ENCODE measurements at regions not wholly inside any gene's neighbourhood (a gene's known extent, or its start where the extent isn't known, plus 50 kb on each side); places are given as distances from the start of the nearest gene placed in this dataset.

DNA sequence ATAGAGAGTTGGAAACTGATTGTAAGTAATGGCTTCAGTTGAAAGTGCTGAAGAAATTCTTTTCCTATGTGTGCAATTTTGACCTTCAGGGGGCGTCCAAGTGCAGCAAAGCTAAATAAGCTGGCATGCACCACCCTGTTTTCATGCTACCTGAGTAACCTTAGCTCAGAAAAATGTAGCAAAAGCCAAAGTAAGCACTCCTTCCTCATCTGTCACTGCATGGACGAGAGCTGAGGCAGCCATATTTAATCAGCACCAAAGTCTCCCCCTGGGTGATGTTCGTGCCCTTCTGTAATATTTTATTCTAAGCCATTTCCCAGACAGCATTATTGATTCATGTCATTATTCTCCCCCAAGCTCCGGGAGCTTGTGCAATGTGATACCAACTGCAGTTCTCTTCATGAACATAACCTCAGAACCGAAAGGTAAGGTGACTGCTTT is 123.1 kb downstream of the RPS12 start:
- DNase-seq = peak; percentile 32

GRCh38 chr6:132948889-132949288 is 134.5 kb downstream of the RPS12 start:
- no peak for DNase-seq

- DNase-seq = no peak
Measured at GRCh38 chr6:132950566-132950965, 136.2 kb downstream of the RPS12 start.

DNA sequence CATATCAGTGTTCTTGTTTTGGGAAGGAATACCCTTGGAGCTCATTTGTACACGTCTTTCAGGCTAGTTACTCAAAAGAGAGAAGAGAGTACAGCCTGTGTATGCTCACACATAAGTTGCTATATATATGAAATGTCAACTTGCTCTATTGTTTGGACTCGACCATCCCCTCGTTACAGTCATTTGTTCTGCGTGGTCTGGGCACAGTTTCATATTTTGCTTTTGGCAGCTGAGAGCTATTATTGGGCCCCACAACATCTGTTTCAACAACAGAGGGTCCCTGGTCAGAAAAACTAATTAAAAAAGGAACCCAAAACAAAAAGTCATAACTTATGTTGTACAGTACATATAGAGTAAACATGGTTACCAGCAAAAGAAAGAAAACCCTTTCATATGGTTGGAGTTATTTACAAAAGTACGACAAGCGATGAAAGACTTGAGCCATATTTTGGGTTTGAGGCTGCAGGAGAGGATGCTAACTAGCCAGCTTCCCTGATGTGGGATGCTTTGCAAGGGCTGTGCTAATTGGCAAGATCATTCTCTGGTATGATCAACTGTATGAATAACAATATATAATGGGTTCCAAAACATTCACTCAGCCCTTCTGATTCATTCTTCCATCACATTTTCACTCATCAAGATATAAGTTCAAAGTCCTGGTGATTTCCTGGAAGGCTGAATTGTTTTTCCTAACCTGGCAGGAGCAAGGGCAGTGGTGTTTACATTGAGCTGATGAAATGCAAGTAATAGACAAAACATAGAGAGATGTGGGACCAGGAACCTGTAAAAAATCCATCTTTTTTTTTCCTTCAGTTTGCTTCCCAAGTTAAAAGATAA is 137.9 kb downstream of the RPS12 start:
- DNase-seq = no peak

- no peak for DNase-seq
Measured at GRCh38 chr6:132952986-132953385, 138.6 kb downstream of the RPS12 start.

DNA sequence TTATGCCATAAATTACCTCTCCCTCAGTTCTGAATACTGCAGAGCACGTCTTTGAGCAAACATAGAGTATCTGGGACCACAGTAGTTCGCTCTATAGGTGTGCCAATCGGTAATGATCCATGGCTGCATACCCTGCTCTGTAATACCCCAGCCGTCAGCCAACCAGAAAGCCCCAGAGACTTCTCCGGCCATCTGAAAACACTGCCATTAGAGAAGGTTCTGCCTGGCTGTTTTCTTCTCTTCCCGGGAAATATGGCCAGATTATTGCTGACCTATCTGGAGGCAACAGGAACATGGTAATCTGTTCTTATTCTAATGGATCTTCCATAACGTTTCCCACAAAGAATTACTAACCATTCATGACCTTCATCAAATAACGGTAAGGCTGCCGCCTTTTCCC is 139.9 kb downstream of the RPS12 start:
- DNase-seq = no peak

GRCh38 chr6:132954936-132955335 is 140.6 kb downstream of the RPS12 start:
- no peak for DNase-seq

DNA sequence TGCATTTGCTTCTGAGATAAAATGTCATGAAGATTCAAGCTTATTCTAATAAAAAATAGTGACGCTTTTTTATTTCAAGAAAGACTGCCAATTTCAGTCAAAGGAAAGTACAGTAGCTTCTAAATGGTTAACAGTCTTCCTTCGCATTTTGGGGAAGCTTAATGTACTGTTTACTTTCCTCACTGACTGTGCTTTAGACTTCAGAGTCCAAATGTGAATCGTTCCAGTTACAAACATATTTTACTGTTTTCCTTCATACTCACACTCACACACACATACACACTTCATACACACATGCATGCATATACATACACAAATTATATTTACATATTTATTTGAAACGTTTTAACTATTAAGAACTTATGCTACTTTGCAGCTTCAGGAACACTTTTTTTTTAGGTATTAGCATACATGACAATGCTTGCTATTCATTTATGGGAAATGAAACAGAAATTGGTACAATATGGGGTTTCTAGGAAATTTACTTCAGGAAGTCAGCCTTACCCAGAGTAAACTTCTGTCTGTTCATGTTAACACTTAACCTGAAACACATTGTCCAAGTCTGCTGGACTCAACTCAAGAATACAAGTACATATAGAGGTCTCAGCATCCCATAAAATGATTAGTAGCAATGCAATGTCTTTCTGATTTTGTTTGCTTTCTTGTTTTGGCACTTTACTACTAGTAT is 145.4 kb downstream of the RPS12 start:
- no peak for DNase-seq

DNA sequence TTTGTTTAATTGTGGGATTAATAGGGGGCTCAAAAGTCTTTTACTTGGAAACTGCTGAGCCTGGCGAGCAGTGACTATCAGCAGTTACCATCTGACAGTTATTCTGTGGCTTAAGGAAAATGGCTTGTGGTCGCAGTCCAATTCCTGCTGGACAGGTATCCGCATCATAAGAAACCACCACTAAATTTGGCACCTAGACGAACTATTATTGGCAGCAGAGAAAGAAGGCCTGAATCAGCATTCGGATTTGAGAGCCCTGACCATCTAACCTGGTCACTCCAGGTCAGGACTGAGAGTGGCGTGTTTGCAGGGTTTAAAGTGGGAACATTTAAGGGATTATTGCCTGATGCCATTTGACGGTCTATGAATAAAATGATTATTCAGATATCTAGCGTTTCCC is 146.4 kb downstream of the RPS12 start:
- DNase-seq = no peak

- DNase-seq = no peak
Measured at GRCh38 chr6:132961122-132961521, 146.8 kb downstream of the RPS12 start.

- no peak for DNase-seq
Measured at GRCh38 chr6:132961610-132962009, 147.2 kb downstream of the RPS12 start.

DNA sequence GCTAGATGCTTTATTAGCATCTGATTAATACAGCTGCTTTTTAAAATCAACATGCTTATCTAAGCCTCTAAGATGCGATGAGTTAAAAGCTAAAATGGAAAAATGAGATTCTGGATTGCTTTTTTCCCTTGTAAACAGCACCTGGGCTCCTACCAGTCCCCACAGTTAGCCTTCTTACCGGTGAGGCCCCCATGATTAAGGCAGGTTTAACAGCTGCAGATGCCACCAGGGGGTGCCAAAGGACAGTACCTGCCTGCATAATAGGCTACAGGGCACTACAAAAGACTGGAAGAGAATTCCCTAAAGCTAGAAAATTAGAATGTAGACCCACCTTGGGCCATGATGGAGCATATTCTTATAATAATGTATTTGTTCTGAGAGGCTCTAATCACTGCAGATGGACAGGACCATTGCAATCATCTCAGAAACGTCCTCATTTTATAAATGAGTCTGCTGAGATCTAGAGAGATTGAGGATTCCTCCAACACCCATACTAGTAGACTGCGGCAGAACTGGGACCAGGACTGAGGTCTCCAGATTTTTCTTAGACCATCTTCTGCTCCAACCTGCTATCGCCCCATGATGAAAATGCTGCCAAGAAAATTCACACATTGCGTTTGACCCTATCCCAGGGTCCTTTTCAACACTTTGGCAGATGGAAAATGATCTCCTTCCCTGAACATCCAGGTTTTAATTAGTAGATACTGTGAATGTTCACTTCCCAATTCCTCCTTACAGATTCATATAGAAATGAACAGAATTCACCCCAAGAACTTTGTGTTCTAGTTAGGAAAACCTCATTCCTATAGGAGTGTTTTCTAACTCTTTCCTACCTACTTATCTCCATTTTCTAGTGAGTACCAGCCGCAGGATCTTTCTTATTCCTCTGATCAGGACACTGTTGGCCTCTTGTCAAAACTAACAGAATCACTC is 148.8 kb downstream of the RPS12 start:
- DNase-seq = peak; percentile 47

- peak; percentile 57 for DNase-seq
Measured at GRCh38 chr6:132964101-132964867, 149.9 kb downstream of the RPS12 start.

GRCh38 chr6:132964868-132965382 is 150.6 kb downstream of the RPS12 start:
- peak; percentile 19 for DNase-seq

- DNase-seq = no peak
Measured at GRCh38 chr6:132967871-132968270, 153.5 kb downstream of the RPS12 start.

DNA sequence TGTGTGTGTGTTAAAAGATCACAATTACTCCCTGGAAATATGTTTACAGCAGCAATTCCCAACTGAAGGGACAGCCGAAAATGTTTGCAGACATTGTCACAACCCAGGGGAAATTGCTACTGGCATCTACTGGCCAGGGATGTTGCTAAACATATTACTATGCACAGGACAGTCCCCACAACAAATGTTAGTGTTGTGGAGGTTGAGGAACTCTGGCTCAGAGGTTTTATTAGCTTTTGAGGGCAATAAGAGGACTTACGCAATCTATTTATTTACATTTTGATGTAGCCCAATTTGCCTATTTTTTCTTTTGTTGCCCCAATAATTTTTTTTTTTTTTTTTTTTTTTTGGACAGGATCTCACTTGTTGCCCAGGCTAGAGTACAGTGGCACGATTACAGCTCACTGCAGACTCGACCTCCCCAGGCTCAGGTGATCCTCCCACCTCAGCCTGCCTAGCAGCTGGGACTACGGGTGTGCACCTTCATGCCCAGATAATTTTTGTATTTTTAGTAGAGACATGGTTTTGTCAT is 154.1 kb downstream of the RPS12 start:
- DNase-seq = no peak

DNA sequence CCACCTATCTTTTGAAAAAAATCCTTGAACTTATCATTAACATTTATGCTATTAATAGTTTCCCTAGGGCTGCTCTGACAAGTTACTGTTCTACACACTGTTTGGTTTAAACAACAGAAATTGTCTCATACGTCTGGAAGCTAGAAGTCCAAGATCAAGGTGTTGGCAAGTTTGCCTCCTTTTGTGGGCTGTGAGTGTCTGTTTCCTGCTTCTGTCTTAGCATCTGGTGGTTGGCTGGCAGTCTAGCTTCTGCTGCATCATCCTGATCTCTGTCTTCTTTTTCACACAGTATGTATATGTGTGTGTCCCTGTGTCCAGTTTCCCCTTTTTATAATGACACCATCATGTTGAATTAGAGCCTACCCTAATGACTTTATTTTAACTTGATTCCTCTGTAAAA is 154.8 kb downstream of the RPS12 start:
- no peak for DNase-seq

- DNase-seq = no peak
Measured at GRCh38 chr6:132971676-132972075, 157.3 kb downstream of the RPS12 start.

DNA sequence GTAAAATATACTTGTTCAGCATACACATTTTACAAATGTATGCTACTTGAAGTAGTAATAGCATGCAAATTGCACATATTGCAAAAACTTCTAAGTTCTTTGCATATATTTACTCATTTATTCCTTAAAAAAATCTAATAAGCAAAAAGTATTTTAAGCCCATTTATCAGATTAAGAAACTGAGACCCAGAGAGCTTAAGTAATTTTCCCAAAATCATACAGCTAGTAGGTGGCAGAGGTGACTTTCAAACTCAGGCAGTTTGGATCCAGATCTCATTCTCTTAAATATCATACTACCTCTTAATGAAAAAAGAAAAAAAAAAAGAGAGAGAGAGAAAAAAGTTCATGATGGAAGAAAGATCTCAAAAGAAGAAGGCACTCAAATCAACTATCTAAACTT is 157.9 kb downstream of the RPS12 start:
- DNase-seq = no peak

DNA sequence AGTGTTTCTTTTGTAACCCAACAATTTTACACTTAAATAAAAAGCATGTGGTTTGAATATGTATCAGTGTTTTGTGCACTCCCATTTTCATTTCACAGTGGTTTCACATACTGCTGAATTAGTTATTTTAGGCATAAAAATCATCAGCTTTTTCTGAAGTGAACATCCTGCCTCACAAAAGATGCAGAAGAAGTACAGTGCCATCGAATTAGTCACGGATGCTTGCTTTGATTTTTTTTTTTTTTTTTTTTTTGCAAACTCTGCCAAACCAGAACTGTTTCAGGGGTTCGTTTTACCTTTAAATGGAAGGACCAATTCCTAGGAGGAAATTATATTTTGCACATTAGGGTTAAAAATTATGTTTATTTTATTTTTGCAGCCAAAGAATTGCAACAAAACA is 158.6 kb downstream of the RPS12 start:
- DNase-seq = no peak

- peak; percentile 20 for DNase-seq
Measured at GRCh38 chr6:132973514-132973993, 159.2 kb downstream of the RPS12 start.

DNA sequence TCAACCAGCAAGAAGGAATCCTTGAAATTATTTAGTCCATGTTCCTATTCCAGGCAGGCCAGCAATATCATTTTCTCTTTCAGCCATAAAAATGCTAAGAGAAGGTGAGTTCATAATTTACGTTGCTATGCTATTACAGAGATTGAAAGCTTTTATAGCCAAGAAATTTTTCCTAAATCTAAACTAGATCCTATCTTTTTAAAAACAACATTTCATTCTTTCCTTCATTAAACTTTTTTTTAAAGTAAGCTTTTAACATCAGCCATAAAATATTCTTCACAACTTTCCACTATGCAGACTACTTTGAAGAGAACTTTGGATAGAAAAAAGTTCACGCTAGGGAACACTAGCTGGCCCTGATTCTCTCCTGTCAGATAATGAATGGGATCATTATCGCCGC is 159.8 kb downstream of the RPS12 start:
- no peak for DNase-seq

Data from DMS153 (cell line).